ENCODE measurements at regions not wholly inside any gene's neighbourhood (a gene's known extent, or its start where the extent isn't known, plus 50 kb on each side); places are given as distances from the start of the nearest gene placed in this dataset.

DNA sequence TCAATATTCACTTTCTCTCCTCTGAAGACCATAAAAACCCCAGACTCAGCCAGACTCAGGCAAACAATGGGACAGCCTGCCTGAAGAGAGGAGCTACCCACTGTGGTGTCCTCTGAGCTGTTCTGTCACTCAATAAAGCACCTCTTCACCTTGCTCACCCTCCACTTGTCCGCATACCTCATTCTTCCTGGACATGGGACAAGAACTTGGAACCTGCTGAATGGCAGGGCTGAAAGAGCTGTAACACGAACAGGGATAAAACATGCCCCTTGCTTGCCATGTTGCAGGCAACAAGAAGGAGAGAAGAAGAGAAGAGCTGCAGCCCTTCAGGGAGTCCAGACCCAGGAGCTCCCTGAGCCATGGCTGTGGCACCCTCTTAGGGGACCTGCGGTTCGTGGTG, 86.8 kb upstream of the SEMA6A start:
- Mint-ChIP-seq H3K4me3 (ENCODE audit: unreplicated experiment) (no peak overlapping the region), H3K9me3 (ENCODE audit: low read depth) (no peaks in the 10 kb centered on the region), H3K4me1 (ENCODE audit: low read depth) (peaks cover 11% of the 10 kb centered on the region), H3K36me3 (ENCODE audit: low read depth) (no peaks in the 10 kb centered on the region), H3K27me3 (ENCODE audit: low read depth) (peaks cover 5% of the 10 kb centered on the region), H3K27ac (ENCODE audit: unreplicated experiment) (no peak overlapping the region)
- no peak for TF ChIP-seq CTCF (IDR thresholded peaks at IDR 0.05)
- no peak for DNase-seq (ENCODE audit: low spot score)

GRCh38 chr5:116660929-116661328, 86.3 kb upstream of the SEMA6A start:
- H3K4me1 Mint-ChIP-seq (ENCODE audit: low read depth), result peaks cover 11% of the 10 kb centered on the region
- H3K4me3 Mint-ChIP-seq (ENCODE audit: unreplicated experiment), result no peak overlapping the region
- no peak for TF ChIP-seq CTCF (IDR thresholded peaks at IDR 0.05)
- peaks cover 5% of the 10 kb centered on the region for H3K27me3 Mint-ChIP-seq (ENCODE audit: low read depth)
- no peak overlapping the region for H3K27ac Mint-ChIP-seq (ENCODE audit: unreplicated experiment)
- no peaks in the 10 kb centered on the region for H3K36me3 Mint-ChIP-seq (ENCODE audit: low read depth)
- H3K9me3 Mint-ChIP-seq (ENCODE audit: low read depth), result no peaks in the 10 kb centered on the region
- no peak for DNase-seq (ENCODE audit: low spot score)

DNA sequence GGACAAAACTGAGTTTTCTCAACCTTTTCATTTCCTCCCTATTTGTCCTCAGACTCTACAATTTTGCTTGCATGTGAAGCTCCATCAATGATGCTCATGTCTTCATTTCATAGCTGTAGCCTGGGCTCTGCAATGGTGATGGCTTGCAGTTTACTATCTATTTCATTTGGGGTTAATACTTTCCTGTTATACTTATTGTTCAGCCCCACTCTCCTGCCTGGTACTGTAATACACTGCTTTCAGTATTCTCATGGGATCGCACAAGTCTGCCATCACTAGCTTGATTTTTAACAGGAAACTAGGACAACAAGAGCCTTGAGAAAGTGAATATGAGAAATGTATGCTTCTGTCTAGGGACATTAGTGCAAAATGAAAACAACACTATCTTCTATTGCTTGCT, 84.2 kb upstream of the SEMA6A start:
- H3K9me3 Mint-ChIP-seq (ENCODE audit: low read depth), result no peaks in the 10 kb centered on the region
- peaks cover 11% of the 10 kb centered on the region for H3K4me1 Mint-ChIP-seq (ENCODE audit: low read depth)
- no peak overlapping the region for H3K27ac Mint-ChIP-seq (ENCODE audit: unreplicated experiment)
- TF ChIP-seq CTCF (IDR thresholded peaks at IDR 0.05), result no peak
- no peak overlapping the region for H3K4me3 Mint-ChIP-seq (ENCODE audit: unreplicated experiment)
- no peak for DNase-seq (ENCODE audit: low spot score)
- no peaks in the 10 kb centered on the region for H3K36me3 Mint-ChIP-seq (ENCODE audit: low read depth)
- H3K27me3 Mint-ChIP-seq (ENCODE audit: low read depth), result peaks cover 5% of the 10 kb centered on the region

DNA sequence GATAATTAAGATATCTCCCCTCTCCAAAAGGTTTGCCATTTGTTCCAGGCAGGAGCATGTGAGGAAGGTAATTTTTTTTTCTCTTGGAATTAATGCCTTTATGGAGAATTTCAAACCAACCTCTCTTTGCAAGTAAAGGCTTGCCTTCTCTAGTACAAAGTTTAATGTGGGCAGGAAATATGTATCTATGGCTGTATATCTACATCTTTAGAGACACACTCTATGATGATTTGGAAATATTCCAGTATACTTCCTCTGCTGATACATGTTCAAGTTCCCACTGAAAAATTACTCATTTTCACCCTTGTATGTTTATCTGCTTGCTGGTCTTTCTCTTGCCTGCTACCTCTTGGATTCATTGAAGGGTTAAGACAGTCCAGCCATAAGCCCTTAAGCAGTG, 83.5 kb upstream of the SEMA6A start:
- TF ChIP-seq CTCF (IDR thresholded peaks at IDR 0.05), result no peak
- H3K27me3 Mint-ChIP-seq (ENCODE audit: low read depth), result peaks cover 5% of the 10 kb centered on the region
- H3K4me1 Mint-ChIP-seq (ENCODE audit: low read depth), result peaks cover 12% of the 10 kb centered on the region
- no peak overlapping the region for H3K27ac Mint-ChIP-seq (ENCODE audit: unreplicated experiment)
- H3K9me3 Mint-ChIP-seq (ENCODE audit: low read depth), result no peaks in the 10 kb centered on the region
- no peaks in the 10 kb centered on the region for H3K36me3 Mint-ChIP-seq (ENCODE audit: low read depth)
- no peak for DNase-seq (ENCODE audit: low spot score)
- H3K4me3 Mint-ChIP-seq (ENCODE audit: unreplicated experiment), result no peak overlapping the region

- Mint-ChIP-seq H3K9me3 (ENCODE audit: low read depth) (no peaks in the 10 kb centered on the region), H3K4me1 (ENCODE audit: low read depth) (peaks cover 29% of the 10 kb centered on the region), H3K4me3 (ENCODE audit: unreplicated experiment) (no peak overlapping the region), H3K27ac (ENCODE audit: unreplicated experiment) (no peak overlapping the region), H3K36me3 (ENCODE audit: low read depth) (no peaks in the 10 kb centered on the region), H3K27me3 (ENCODE audit: low read depth) (peaks cover 5% of the 10 kb centered on the region)
- no peak for TF ChIP-seq CTCF (IDR thresholded peaks at IDR 0.05)
- DNase-seq (ENCODE audit: low spot score), result no peak
Measured at GRCh38 chr5:116655431-116655830, 80.8 kb upstream of the SEMA6A start.
